Ascending aorta (tissue), 2 donors: ENCODE measurements at regions not wholly inside any gene's neighbourhood (a gene's known extent, or its start where the extent isn't known, plus 50 kb on each side); places are given as distances from the start of the nearest gene placed in this dataset.
"Not testable (repeated sequence)": the region's sequence is repeated elsewhere in the genome, so short reads cannot be mapped to it uniquely, and the experiment has no call there.

ENCODE experiments used
- DNase-seq, 2 donors: peaks; one replicate each; pipeline ENCODE4 v3.0.0-alpha.2; 2019; ENCODE audit warnings: low spot score in 2 of 2
- H3K27ac ChIP-seq, 2 donors: fragments of 200-600 bp; sonication (generic); one replicate each; pipeline ENCODE4 v1.5.1; 2016 to 2017; ENCODE audit warnings: mild to moderate bottlenecking in 1 of 2
- H3K27me3 ChIP-seq: fragments of 200-600 bp; sonication (generic); one replicate; pipeline ENCODE4 v1.5.1; 2017
- H3K36me3 ChIP-seq, 2 donors: fragments of 200-600 bp; sonication (generic); one replicate each; pipeline ENCODE4 v1.5.1; 2016
- H3K4me1 ChIP-seq, 2 donors: fragments of 200-600 bp; sonication (generic); one replicate each; pipeline ENCODE4 v1.5.1; 2016 to 2017; ENCODE audit warnings: mild to moderate bottlenecking in 1 of 2
- H3K4me3 ChIP-seq, 2 donors: fragments of 200-600 bp; sonication (generic); one replicate each; pipeline ENCODE4 v1.5.1; 2016 to 2017; ENCODE audit warnings: mild to moderate bottlenecking in 1 of 2
- H3K9me3 ChIP-seq, 2 donors: fragments of 200-600 bp; sonication (generic); one replicate each; pipeline ENCODE4 v1.5.1; 2016
- intact Hi-C: fragments of 100-400 bp; cut with DNase I; formaldehyde crosslinking; loops from one replicate; pipeline ENCODE4 v1.15.1; 2023
- TF ChIP-seq, protein P1 (sequence below), 3 experiments: fragments of 200-600 bp in 2 of 3; fragments of 450-650 bp in 1 of 3; sonication (generic) in 2 of 3; IDR thresholded peaks; one replicate each; pipeline ENCODE4 v1.5.1; 2016 to 2019; ENCODE audit warnings: antibody characterized with exemption in 3 of 3, mild to moderate bottlenecking in 1 of 3, moderate library complexity in 1 of 3

DNA sequence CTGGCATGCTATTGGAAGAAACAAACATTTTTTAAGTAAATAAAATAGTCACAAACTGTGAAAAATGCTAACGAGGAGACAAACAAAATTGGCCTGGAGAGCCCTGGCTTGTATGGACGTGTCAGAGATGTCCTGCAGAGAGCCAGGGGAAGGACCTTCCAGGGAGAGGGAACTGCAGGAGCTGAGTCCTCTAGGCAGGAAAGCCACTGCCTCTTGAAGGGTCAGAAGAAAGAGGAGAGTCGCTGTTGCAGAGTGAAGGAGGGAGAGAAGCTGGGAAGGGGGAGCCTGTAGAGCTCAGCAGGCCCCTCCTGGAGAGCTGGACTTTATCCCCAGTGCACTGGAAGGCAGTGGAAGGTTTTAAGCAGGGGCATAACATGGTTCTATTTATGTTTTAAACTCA lies 80.3 kb upstream of the PWP1 start:
- Histone ChIP-seq H3K4me1 (no peaks in the 10 kb centered on the region), H3K4me3 (no peak overlapping the region), H3K27me3 (no peaks in the 10 kb centered on the region), H3K27ac (no peak overlapping the region), H3K36me3 (no peaks in the 10 kb centered on the region), H3K9me3 (no peaks in the 10 kb centered on the region)
- intact Hi-C loops: no loop called here
- TF ChIP-seq, protein P1, sequence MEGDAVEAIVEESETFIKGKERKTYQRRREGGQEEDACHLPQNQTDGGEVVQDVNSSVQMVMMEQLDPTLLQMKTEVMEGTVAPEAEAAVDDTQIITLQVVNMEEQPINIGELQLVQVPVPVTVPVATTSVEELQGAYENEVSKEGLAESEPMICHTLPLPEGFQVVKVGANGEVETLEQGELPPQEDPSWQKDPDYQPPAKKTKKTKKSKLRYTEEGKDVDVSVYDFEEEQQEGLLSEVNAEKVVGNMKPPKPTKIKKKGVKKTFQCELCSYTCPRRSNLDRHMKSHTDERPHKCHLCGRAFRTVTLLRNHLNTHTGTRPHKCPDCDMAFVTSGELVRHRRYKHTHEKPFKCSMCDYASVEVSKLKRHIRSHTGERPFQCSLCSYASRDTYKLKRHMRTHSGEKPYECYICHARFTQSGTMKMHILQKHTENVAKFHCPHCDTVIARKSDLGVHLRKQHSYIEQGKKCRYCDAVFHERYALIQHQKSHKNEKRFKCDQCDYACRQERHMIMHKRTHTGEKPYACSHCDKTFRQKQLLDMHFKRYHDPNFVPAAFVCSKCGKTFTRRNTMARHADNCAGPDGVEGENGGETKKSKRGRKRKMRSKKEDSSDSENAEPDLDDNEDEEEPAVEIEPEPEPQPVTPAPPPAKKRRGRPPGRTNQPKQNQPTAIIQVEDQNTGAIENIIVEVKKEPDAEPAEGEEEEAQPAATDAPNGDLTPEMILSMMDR (IDR thresholded peaks at IDR 0.05): no peak
- no peak for DNase-seq

DNA sequence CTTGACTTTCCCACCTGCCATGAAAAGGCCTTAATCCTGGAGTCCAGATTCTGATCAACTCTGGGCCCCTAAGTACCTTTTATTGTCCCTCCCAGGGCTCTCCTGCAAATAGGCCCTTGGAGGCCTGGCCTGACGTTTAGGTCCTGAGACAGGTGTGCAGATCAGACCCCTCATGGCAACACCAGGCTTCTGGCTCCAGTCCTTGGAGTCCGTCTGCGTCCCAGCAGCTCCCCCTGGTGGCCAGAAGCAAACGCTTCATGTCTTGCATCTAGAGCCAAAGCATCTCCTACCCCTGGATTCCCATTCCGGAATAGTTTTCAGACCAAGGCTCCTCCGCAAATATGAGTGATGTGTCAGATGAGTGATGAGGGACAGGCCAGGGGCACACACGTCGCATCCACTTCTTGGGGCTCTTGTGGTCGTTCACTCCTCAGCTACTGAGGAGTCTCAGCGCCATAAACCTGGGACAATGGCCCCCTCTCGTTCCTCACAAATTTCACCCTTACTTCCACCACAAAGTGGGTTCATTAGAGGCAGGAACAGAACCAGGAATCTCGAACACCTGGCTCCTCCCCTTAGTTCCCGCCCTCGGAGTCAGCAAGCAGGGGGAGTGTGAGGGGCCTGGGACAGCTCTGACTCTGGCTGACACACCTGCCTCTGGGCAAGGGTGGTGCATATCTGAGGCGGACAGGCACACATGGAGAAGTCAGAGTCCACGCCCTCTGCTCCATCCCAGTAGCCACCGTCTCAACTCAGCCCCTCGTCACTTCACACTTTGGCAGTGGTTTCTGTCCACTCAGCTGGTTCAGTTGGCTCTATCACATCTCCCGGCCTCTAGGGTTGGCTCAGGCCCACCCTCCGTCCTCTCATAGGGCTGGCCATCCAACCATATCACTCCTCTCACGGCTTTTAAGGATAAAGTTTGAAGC lies 77.9 kb upstream of the PWP1 start:
- Histone ChIP-seq H3K4me3 (no peak overlapping the region), H3K4me1 (no peaks in the 10 kb centered on the region), H3K36me3 (no peaks in the 10 kb centered on the region), H3K27ac (no peak overlapping the region), H3K27me3 (no peaks in the 10 kb centered on the region), H3K9me3 (no peaks in the 10 kb centered on the region)
- DNase-seq: peak in 1 of 2 donors; percentile 70
- TF ChIP-seq, protein P1 (IDR thresholded peaks at IDR 0.05): peak; percentile 50 to 73 (median 55)
- intact Hi-C loops: loop anchor here (1.0 kb wide), 1 partner anchor 476 kb away; no protein-coding TSS in a partner anchor

DNA sequence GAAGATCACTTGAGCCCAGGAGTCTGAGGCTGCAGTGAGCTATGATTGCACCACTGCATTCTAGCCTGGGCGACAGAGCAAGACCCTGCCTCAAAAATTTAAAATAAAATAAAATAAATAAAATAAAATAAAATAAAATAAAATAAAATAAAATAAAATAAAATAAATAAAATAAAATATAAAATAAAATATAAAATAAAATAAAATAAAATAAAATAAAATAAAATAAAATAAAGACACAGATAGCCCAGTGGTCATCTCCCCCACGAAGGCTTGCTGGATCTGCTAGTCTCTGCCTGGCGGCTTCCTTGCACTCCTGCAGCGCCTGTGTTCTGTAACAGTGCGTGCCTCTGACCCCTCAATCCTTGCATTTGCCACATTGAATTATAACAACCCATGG lies 76.8 kb upstream of the PWP1 start:
- H3K4me1 ChIP-seq, H3K27me3 ChIP-seq, intact Hi-C loops, H3K36me3 ChIP-seq, H3K9me3 ChIP-seq, H3K27ac ChIP-seq, H3K4me3 ChIP-seq, DNase-seq: not testable (repeated sequence)

DNA sequence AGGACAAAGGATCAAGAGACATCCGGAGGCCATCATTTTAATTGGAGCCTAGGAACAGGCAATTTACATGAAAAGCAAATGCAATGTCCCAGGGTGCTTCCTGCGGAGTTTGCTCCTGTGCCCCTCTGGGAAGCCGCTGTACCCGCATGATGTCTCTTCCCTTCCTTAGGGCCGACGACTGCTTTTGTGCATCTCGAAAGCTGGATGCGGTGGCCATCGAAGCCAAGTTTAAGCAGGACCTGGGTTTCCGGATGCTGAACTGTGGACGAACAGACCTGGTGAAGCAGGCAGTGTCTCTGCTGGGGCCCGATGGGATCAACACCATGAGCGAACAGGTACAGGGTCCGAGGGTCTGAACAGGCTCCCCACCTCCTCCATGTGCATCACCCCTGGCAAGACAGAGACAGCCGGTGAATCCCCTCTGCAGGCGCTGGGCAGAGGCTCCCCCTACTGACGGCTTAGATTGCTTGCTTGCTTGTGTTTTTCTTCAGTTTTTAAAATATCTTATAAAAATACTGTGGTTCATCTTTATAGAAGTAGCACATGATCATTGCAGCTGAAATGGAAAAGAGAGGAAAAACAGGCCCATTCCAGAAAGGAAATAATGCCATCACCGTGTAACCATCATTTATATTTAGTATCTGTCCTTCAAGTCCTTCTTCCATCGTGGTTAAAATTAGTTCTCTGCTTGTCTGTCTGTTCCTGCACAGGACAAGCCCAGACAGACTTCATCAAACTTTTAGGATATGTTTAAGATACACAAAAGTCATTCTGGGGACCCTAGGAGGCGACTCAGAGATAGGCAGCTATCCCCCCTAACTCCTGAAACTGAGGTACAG lies 75.4 kb upstream of the PWP1 start:
- Histone ChIP-seq H3K36me3 (no peaks in the 10 kb centered on the region), H3K4me3 (no peak overlapping the region), H3K27ac (no peak overlapping the region), H3K4me1 (no peaks in the 10 kb centered on the region), H3K9me3 (no peaks in the 10 kb centered on the region), H3K27me3 (no peaks in the 10 kb centered on the region)
- no peak for DNase-seq
- TF ChIP-seq, protein P1 (IDR thresholded peaks at IDR 0.05): peak in 1 of 3 experiments; percentile 19
- intact Hi-C loops: no loop called here

DNA sequence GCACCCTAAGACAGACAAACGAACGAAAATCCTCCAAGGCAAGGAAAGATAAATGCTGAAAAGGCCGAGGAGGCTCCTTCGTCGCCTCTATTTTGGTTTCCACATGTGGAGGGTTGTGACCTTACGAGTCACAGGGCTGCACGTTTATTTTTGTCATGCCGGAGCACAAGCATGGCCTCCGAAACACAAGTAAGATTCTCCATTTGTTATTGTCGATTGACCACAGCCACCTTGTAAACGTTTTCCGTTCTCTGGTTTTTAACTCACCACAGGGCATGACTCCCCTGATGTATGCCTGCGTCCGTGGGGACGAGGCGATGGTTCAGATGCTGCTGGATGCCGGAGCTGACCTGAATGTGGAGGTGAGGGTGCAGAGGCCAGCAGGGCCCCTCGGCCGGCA lies 73.1 kb upstream of the PWP1 start:
- H3K9me3 ChIP-seq: no peaks in the 10 kb centered on the region
- no peak overlapping the region for H3K4me3 ChIP-seq
- no peak for DNase-seq
- H3K27me3 ChIP-seq: no peaks in the 10 kb centered on the region
- TF ChIP-seq, protein P1 (IDR thresholded peaks at IDR 0.05): no peak
- H3K36me3 ChIP-seq: no peaks in the 10 kb centered on the region
- H3K27ac ChIP-seq: no peak overlapping the region
- H3K4me1 ChIP-seq: no peaks in the 10 kb centered on the region
- intact Hi-C loops: no loop called here

DNA sequence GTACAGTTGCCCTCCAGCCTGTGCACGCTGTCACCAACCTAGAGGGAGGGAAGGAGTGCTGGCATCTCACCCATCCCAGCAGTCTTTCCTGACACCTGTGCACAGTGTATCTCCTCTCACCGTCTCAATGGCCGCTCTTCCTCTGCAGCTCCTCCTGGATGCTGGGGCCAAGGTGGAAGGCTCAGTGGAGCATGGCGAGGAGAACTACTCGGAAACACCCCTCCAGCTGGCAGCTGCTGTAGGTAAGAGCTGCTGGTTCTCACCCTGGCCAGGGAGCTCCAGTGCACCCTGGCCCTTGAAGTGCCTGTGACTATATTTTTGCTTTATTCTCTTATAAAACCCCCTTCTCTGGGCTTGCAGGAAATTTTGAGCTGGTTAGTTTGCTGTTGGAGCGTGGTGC lies 68.7 kb upstream of the PWP1 start:
- DNase-seq: no peak

More for the DNA sequence above, 68.7 kb upstream of the PWP1 start:
- no peaks in the 10 kb centered on the region for H3K27me3 ChIP-seq
- TF ChIP-seq, protein P1 (IDR thresholded peaks at IDR 0.05): no peak
- no peaks in the 10 kb centered on the region for H3K36me3 ChIP-seq
- no peaks in the 10 kb centered on the region for H3K4me1 ChIP-seq
- no peak overlapping the region for H3K4me3 ChIP-seq
- intact Hi-C loops: no loop called here
- no peak overlapping the region for H3K27ac ChIP-seq
- H3K9me3 ChIP-seq: no peaks in the 10 kb centered on the region
